HL-60 (cell line): ENCODE measurements at regions not wholly inside any gene's neighbourhood (a gene's known extent, or its start where the extent isn't known, plus 50 kb on each side); places are given as distances from the start of the nearest gene placed in this dataset.

Experiments used
- DNase-seq, 2 experiments: peaks; one replicate each; pipeline ENCODE4 v3.0.0-alpha.2; 2010 to 2020; ENCODE audit warnings: low read depth in 1 of 2, low spot score in 1 of 2
- H3K27ac ChIP-seq: fragments of 250-450 bp; sonication (Bioruptor Pico); replicated peaks from 2 replicates; pipeline ENCODE4 v1.5.1; 2020; ENCODE audit warnings: mild to moderate bottlenecking, moderate library complexity
- H3K27me3 ChIP-seq: fragments of 250-450 bp; sonication (Bioruptor Pico); 2 replicates; pipeline ENCODE4 v1.5.1; 2021; ENCODE audit warnings: mild to moderate bottlenecking, moderate library complexity; ENCODE audit not compliant: insufficient read depth, poor library complexity, severe bottlenecking
- H3K4me3 ChIP-seq: replicated peaks from 2 replicates; pipeline ENCODE4 v1.5.1; 2011; ENCODE audit warnings: mild to moderate bottlenecking, control low read depth, low read length; ENCODE audit not compliant: insufficient read depth
- CTCF ChIP-seq: IDR thresholded peaks from one replicate; pipeline ENCODE4 v1.5.1; 2011; ENCODE audit warnings: low read length, control low read depth, inconsistent platforms; ENCODE audit not compliant: insufficient read depth
- GABPA ChIP-seq: IDR thresholded peaks from 2 replicates; pipeline ENCODE4 v1.6.1; 2012; ENCODE audit warnings: low read depth
- POLR2AphosphoS5 ChIP-seq: IDR thresholded peaks from 2 replicates; pipeline ENCODE4 v1.6.1; 2012; ENCODE audit warnings: low read depth
- REST ChIP-seq: IDR thresholded peaks from 2 replicates; pipeline ENCODE4 v1.6.1; 2012; ENCODE audit warnings: low read depth; ENCODE audit not compliant: insufficient replicate concordance
- SPI1 ChIP-seq: IDR thresholded peaks from 2 replicates; pipeline ENCODE4 v1.6.1; 2012; ENCODE audit warnings: low read depth, mild to moderate bottlenecking, borderline replicate concordance

- Histone ChIP-seq H3K4me3 (no peak overlapping the region), H3K27ac (no peak overlapping the region), H3K27me3 (no peaks in the 10 kb centered on the region)
- TF ChIP-seq SPI1 = no peak
- TF ChIP-seq REST = peak; percentile 85
- DNase-seq = no peak
Observed at GRCh38 chr5:52685566-52685965, 102.2 kb upstream of the ITGA1 start.

GRCh38 chr5:52685971-52686370 is 101.7 kb upstream of the ITGA1 start:
- Histone ChIP-seq H3K4me3 (no peak overlapping the region), H3K27ac (no peak overlapping the region), H3K27me3 (no peaks in the 10 kb centered on the region)
- TF ChIP-seq POLR2AphosphoS5 = no peak
- no peak for TF ChIP-seq CTCF
- no peak for TF ChIP-seq REST
- no peak for TF ChIP-seq GABPA
- no peak for TF ChIP-seq SPI1
- no peak for DNase-seq

GRCh38 chr5:52690236-52690768 is 97.4 kb upstream of the ITGA1 start:
- H3K27me3 ChIP-seq = no peaks in the 10 kb centered on the region
- H3K27ac ChIP-seq = no peak overlapping the region
- no peak overlapping the region for H3K4me3 ChIP-seq
- DNase-seq = no peak
- TF ChIP-seq SPI1 = no peak
- TF ChIP-seq POLR2AphosphoS5 = no peak
- no peak for TF ChIP-seq GABPA
- no peak for TF ChIP-seq REST
- TF ChIP-seq CTCF = no peak
